NCI-H1694 (cell line): ENCODE measurements at regions not wholly inside any gene's neighbourhood (a gene's known extent, or its start where the extent isn't known, plus 50 kb on each side); places are given as distances from the start of the nearest gene placed in this dataset.

ENCODE experiments used
- DNase-seq: peaks from one replicate; lab custom pipeline; 2025; lab: John Stamatoyannopoulos, UW

GRCh38 chr15:62777671-62778070 lies 264.9 kb upstream of the TPM1 start:
- DNase-seq, result no peak

- no peak for DNase-seq
These were observed 263.3 kb upstream of the TPM1 start for GRCh38 chr15:62779036-62779770.

GRCh38 chr15:62779899-62780298 lies 262.6 kb upstream of the TPM1 start:
- DNase-seq, result no peak

GRCh38 chr15:62781081-62781497 lies 261.5 kb upstream of the TPM1 start:
- DNase-seq, result no peak

GRCh38 chr15:62782071-62782841 lies 260.3 kb upstream of the TPM1 start:
- DNase-seq, result peak; percentile 41

- DNase-seq, result no peak
These were observed 259.7 kb upstream of the TPM1 start for GRCh38 chr15:62782896-62783295.

GRCh38 chr15:62783303-62783957 lies 259.1 kb upstream of the TPM1 start:
- DNase-seq, result no peak

- no peak for DNase-seq
These were observed 256.4 kb upstream of the TPM1 start for GRCh38 chr15:62785881-62786828.

- DNase-seq, result no peak
These were observed 255.1 kb upstream of the TPM1 start for GRCh38 chr15:62787401-62787800.

- no peak for DNase-seq
These were observed 254.3 kb upstream of the TPM1 start for GRCh38 chr15:62788224-62788623.

- DNase-seq, result no peak
These were observed 252.0 kb upstream of the TPM1 start for GRCh38 chr15:62790546-62790945.

GRCh38 chr15:62791694-62792093 lies 250.9 kb upstream of the TPM1 start:
- no peak for DNase-seq

GRCh38 chr15:62792986-62793751 lies 249.4 kb upstream of the TPM1 start:
- DNase-seq, result no peak

- DNase-seq, result no peak
These were observed 248.8 kb upstream of the TPM1 start for GRCh38 chr15:62793752-62794144.

GRCh38 chr15:62795171-62795570 lies 247.4 kb upstream of the TPM1 start:
- no peak for DNase-seq

GRCh38 chr15:62795700-62796695 lies 246.5 kb upstream of the TPM1 start:
- DNase-seq, result no peak

GRCh38 chr15:62797171-62797570 lies 245.4 kb upstream of the TPM1 start:
- DNase-seq, result no peak

- DNase-seq, result no peak
These were observed 244.0 kb upstream of the TPM1 start for GRCh38 chr15:62798536-62798935.

GRCh38 chr15:62799037-62799436 lies 243.5 kb upstream of the TPM1 start:
- no peak for DNase-seq

- DNase-seq, result no peak
These were observed 242.6 kb upstream of the TPM1 start for GRCh38 chr15:62799919-62800318.
